ENCODE measurements at regions not wholly inside any gene's neighbourhood (a gene's known extent, or its start where the extent isn't known, plus 50 kb on each side); places are given as distances from the start of the nearest gene placed in this dataset.

DNA sequence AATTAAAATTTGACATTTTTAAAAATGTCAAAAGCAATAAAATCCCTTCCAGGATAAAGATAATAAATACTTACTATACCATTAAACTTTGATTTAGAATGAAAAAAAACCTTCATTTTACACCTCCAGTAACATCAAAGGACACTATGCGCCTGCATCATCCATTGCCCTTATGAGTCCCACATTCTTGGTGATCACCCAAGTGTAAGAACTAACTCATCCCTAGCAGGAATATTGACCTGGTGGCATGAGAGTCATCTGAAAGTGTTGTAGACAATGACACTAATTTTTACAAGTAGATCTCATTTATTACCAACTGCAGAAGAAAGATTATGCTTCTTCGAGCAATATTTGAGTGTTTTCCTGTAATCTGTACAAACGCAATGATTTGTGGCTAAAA, 1128.9 kb downstream of the EFNB2 start:
- Histone ChIP-seq H3K9ac (ENCODE audit: low read length) (no peak overlapping the region), H3K4me3 (ENCODE audit: low read length) (no peak overlapping the region), H3K79me2 (ENCODE audit: low read length) (no peaks in the 10 kb centered on the region), H3K27me3 (ENCODE audit: low read depth, low read length) (no peaks in the 10 kb centered on the region), H3K27ac (ENCODE audit: low read length) (no peak overlapping the region), H2AFZ (ENCODE audit: low read depth, low read length) (no peak overlapping the region), H3K36me3 (replicated peaks; ENCODE audit: low read depth, low read length) (no peaks in the 10 kb centered on the region), H4K20me1 (ENCODE audit: insufficient read depth, low read length) (no peaks in the 10 kb centered on the region), H3K9me3 (ENCODE audit: insufficient read depth, low read length) (no peaks in the 10 kb centered on the region), H3K4me2 (ENCODE audit: low read length) (no peak overlapping the region), H3K4me1 (ENCODE audit: low read length) (no peaks in the 10 kb centered on the region)
- TF ChIP-seq EZH2phosphoT487 (IDR thresholded peaks at IDR 0.05; ENCODE audit: low read depth) = no peak
- TF ChIP-seq, protein P1, sequence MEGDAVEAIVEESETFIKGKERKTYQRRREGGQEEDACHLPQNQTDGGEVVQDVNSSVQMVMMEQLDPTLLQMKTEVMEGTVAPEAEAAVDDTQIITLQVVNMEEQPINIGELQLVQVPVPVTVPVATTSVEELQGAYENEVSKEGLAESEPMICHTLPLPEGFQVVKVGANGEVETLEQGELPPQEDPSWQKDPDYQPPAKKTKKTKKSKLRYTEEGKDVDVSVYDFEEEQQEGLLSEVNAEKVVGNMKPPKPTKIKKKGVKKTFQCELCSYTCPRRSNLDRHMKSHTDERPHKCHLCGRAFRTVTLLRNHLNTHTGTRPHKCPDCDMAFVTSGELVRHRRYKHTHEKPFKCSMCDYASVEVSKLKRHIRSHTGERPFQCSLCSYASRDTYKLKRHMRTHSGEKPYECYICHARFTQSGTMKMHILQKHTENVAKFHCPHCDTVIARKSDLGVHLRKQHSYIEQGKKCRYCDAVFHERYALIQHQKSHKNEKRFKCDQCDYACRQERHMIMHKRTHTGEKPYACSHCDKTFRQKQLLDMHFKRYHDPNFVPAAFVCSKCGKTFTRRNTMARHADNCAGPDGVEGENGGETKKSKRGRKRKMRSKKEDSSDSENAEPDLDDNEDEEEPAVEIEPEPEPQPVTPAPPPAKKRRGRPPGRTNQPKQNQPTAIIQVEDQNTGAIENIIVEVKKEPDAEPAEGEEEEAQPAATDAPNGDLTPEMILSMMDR (IDR thresholded peaks at IDR 0.05; ENCODE audit: low read depth, low read length) = no peak

- Histone ChIP-seq H2AFZ (ENCODE audit: low read depth, low read length) (no peak overlapping the region), H3K4me2 (ENCODE audit: low read length) (no peak overlapping the region), H3K27ac (ENCODE audit: low read length) (no peak overlapping the region), H3K4me3 (ENCODE audit: low read length) (no peak overlapping the region), H3K9ac (ENCODE audit: low read length) (no peak overlapping the region), H3K4me1 (ENCODE audit: low read length) (no peaks in the 10 kb centered on the region), H3K79me2 (ENCODE audit: low read length) (no peaks in the 10 kb centered on the region), H3K36me3 (replicated peaks; ENCODE audit: low read depth, low read length) (no peaks in the 10 kb centered on the region), H3K9me3 (ENCODE audit: insufficient read depth, low read length) (no peaks in the 10 kb centered on the region), H4K20me1 (ENCODE audit: insufficient read depth, low read length) (no peaks in the 10 kb centered on the region), H3K27me3 (ENCODE audit: low read depth, low read length) (no peaks in the 10 kb centered on the region)
- TF ChIP-seq, protein P1 (IDR thresholded peaks at IDR 0.05; ENCODE audit: low read depth, low read length) = no peak
- TF ChIP-seq EZH2phosphoT487 (IDR thresholded peaks at IDR 0.05; ENCODE audit: low read depth) = no peak
These were observed 1132.4 kb downstream of the EFNB2 start for GRCh38 chr13:105403086-105403485.

DNA sequence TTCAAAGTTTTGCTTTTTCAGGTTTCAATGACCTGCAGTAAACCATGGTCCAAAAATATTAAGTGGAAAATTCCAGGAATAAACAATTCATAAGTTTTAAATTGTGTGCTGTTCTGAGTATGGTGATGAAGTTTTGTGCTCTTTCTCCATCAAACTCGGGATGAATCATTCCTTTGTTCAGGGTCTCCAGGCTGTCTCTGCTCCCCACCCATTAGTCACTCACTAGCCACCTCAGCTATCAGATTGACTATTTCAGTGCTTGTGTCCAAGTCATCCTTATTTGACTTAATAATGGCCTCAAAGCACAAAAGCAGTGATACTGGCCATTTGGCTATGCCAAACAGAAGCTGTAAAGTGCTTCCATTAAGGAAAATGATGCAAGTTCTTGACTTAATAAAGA, 1140.4 kb downstream of the EFNB2 start:
- H3K9me3 ChIP-seq (ENCODE audit: insufficient read depth, low read length) = no peaks in the 10 kb centered on the region
- no peak for TF ChIP-seq EZH2phosphoT487 (IDR thresholded peaks at IDR 0.05; ENCODE audit: low read depth)
- TF ChIP-seq, protein P1 (IDR thresholded peaks at IDR 0.05; ENCODE audit: low read depth, low read length) = no peak

DNA sequence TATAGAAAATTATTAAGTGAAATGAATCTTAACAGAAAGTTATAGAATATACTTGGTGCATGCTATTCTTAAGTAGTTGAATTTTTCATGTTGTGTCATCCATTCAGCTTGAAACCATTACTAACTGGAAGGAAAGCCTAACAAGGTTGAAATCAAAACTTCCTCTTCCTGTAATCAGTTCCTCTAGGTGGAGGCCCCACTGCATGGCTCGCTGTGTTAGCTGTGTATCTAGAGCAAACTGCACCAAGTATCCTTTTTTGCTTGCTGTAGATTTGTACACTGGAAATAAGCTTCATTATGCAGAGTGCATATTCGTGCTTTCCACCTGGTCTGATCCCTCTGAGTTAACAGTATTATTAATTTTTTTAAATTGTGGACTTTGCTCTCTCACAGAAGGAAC, 1146.1 kb downstream of the EFNB2 start:
- H3K9ac ChIP-seq (ENCODE audit: low read length) = no peak overlapping the region
- H3K4me2 ChIP-seq (ENCODE audit: low read length) = no peak overlapping the region
- H3K79me2 ChIP-seq (ENCODE audit: low read length) = no peaks in the 10 kb centered on the region
- no peak overlapping the region for H2AFZ ChIP-seq (ENCODE audit: low read depth, low read length)
- TF ChIP-seq, protein P1 (IDR thresholded peaks at IDR 0.05; ENCODE audit: low read depth, low read length) = no peak
- TF ChIP-seq EZH2phosphoT487 (IDR thresholded peaks at IDR 0.05; ENCODE audit: low read depth) = no peak
- no peaks in the 10 kb centered on the region for H3K27me3 ChIP-seq (ENCODE audit: low read depth, low read length)
- H3K9me3 ChIP-seq (ENCODE audit: insufficient read depth, low read length) = 0 out of 2 replicates have a peak, but pooled peaks cover 4% of the 10 kb centered on the region
- no peak overlapping the region for H3K4me3 ChIP-seq (ENCODE audit: low read length)
- H4K20me1 ChIP-seq (ENCODE audit: insufficient read depth, low read length) = no peaks in the 10 kb centered on the region
- no peak overlapping the region for H3K27ac ChIP-seq (ENCODE audit: low read length)
- peaks cover 4% of the 10 kb centered on the region; the same call in 1 of the 2 replicates for H3K4me1 ChIP-seq (ENCODE audit: low read length)
- no peaks in the 10 kb centered on the region for H3K36me3 ChIP-seq (replicated peaks; ENCODE audit: low read depth, low read length)

More for the DNA sequence above, 1140.4 kb downstream of the EFNB2 start:
- H2AFZ ChIP-seq (ENCODE audit: low read depth, low read length) = no peak overlapping the region
- H3K4me3 ChIP-seq (ENCODE audit: low read length) = no peak overlapping the region
- H3K27ac ChIP-seq (ENCODE audit: low read length) = no peak overlapping the region
- no peak overlapping the region for H3K9ac ChIP-seq (ENCODE audit: low read length)
- no peaks in the 10 kb centered on the region for H3K4me1 ChIP-seq (ENCODE audit: low read length)
- H3K27me3 ChIP-seq (ENCODE audit: low read depth, low read length) = no peaks in the 10 kb centered on the region
- no peaks in the 10 kb centered on the region for H3K36me3 ChIP-seq (replicated peaks; ENCODE audit: low read depth, low read length)
- no peaks in the 10 kb centered on the region for H3K79me2 ChIP-seq (ENCODE audit: low read length)
- no peaks in the 10 kb centered on the region for H4K20me1 ChIP-seq (ENCODE audit: insufficient read depth, low read length)
- no peak overlapping the region for H3K4me2 ChIP-seq (ENCODE audit: low read length)

All from OCI-LY3 (cell line).